Progenitor cell of endocrine pancreas (in vitro differentiated cells): ENCODE measurements at regions not wholly inside any gene's neighbourhood (a gene's known extent, or its start where the extent isn't known, plus 50 kb on each side); places are given as distances from the start of the nearest gene placed in this dataset.

Experiments used
- DNase-seq: peaks from one replicate; pipeline ENCODE4 v3.0.0; 2021; ENCODE audit warnings: low spot score; ENCODE audit not compliant: unreplicated experiment
- H3K27ac Mint-ChIP-seq: 2 replicates; pipeline ENCODE4 v1.8.0; 2021; ENCODE audit warnings: mild to moderate bottlenecking, moderate library complexity, mixed read lengths
- H3K27me3 Mint-ChIP-seq: 2 replicates; pipeline ENCODE4 v1.8.0; 2021; ENCODE audit warnings: mixed read lengths
- H3K36me3 Mint-ChIP-seq: 2 replicates; pipeline ENCODE4 v1.8.0; 2022; ENCODE audit warnings: mixed read lengths; ENCODE audit not compliant: insufficient read depth
- H3K4me1 Mint-ChIP-seq: 2 replicates; pipeline ENCODE4 v1.8.0; 2021; ENCODE audit warnings: low read depth, mixed read lengths
- H3K4me3 Mint-ChIP-seq: 2 replicates; pipeline ENCODE4 v1.8.0; 2021; ENCODE audit warnings: low read depth, mild to moderate bottlenecking, moderate library complexity, mixed read lengths
- H3K9me3 Mint-ChIP-seq: 2 replicates; pipeline ENCODE4 v1.8.0; 2021; ENCODE audit warnings: low read depth, mixed read lengths
- TF ChIP-seq, protein P1 (sequence below): fragments of 200-600 bp; sonication (generic); IDR thresholded peaks from one replicate; pipeline ENCODE4 v1.5.0; 2021; ENCODE audit warnings: antibody characterized with exemption, mild to moderate bottlenecking; ENCODE audit not compliant: unreplicated experiment

- TF ChIP-seq, protein P1, sequence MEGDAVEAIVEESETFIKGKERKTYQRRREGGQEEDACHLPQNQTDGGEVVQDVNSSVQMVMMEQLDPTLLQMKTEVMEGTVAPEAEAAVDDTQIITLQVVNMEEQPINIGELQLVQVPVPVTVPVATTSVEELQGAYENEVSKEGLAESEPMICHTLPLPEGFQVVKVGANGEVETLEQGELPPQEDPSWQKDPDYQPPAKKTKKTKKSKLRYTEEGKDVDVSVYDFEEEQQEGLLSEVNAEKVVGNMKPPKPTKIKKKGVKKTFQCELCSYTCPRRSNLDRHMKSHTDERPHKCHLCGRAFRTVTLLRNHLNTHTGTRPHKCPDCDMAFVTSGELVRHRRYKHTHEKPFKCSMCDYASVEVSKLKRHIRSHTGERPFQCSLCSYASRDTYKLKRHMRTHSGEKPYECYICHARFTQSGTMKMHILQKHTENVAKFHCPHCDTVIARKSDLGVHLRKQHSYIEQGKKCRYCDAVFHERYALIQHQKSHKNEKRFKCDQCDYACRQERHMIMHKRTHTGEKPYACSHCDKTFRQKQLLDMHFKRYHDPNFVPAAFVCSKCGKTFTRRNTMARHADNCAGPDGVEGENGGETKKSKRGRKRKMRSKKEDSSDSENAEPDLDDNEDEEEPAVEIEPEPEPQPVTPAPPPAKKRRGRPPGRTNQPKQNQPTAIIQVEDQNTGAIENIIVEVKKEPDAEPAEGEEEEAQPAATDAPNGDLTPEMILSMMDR = no peak
- Mint-ChIP-seq H3K4me1 (no peaks in the 10 kb centered on the region), H3K36me3 (no peaks in the 10 kb centered on the region), H3K27me3 (no peaks in the 10 kb centered on the region), H3K4me3 (no peak overlapping the region), H3K27ac (no peak overlapping the region), H3K9me3 (no peaks in the 10 kb centered on the region)
- DNase-seq = no peak
Observed at GRCh38 chr3:79884354-79884753, 116.6 kb upstream of the ROBO1 start.

- H3K27ac Mint-ChIP-seq = no peak overlapping the region
- no peaks in the 10 kb centered on the region for H3K9me3 Mint-ChIP-seq
- H3K27me3 Mint-ChIP-seq = no peaks in the 10 kb centered on the region
- H3K4me3 Mint-ChIP-seq = no peak overlapping the region
- no peaks in the 10 kb centered on the region for H3K4me1 Mint-ChIP-seq
- DNase-seq = no peak
- no peaks in the 10 kb centered on the region for H3K36me3 Mint-ChIP-seq
- TF ChIP-seq, protein P1 = no peak
Observed at GRCh38 chr3:79881431-79881830, 113.6 kb upstream of the ROBO1 start.

DNA sequence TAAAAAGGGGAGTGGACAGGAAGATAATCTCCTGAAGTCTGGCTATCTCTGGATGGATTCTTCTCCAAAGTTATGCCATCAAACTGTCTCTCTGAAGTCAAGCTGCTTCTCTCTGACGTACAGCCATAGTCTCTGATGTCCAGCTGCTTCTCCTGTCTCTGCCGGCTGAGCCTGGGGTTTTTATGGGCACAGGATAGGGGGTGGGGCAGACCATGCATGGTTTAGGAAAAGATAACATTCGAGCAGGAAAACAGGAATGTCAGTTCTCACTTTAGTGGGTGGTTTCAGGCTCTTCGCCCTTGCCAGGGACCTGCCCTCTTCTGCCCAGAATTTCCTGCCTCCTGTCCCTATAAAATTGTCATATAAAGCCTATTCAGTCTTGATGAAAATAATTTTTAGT, 110.9 kb upstream of the ROBO1 start:
- Mint-ChIP-seq H3K27me3 (no peaks in the 10 kb centered on the region), H3K4me3 (no peak overlapping the region), H3K36me3 (no peaks in the 10 kb centered on the region), H3K4me1 (no peaks in the 10 kb centered on the region), H3K9me3 (no peaks in the 10 kb centered on the region), H3K27ac (no peak overlapping the region)
- TF ChIP-seq, protein P1 = no peak
- DNase-seq = no peak

GRCh38 chr3:79874646-79875045, 106.8 kb upstream of the ROBO1 start:
- no peak overlapping the region for H3K4me3 Mint-ChIP-seq
- no peak overlapping the region for H3K27ac Mint-ChIP-seq
- no peaks in the 10 kb centered on the region for H3K9me3 Mint-ChIP-seq
- no peak for DNase-seq
- H3K36me3 Mint-ChIP-seq = no peaks in the 10 kb centered on the region
- TF ChIP-seq, protein P1 = no peak
- peaks cover 4% of the 10 kb centered on the region for H3K4me1 Mint-ChIP-seq
- H3K27me3 Mint-ChIP-seq = no peaks in the 10 kb centered on the region

- no peaks in the 10 kb centered on the region for H3K9me3 Mint-ChIP-seq
- TF ChIP-seq, protein P1 = no peak
- no peaks in the 10 kb centered on the region for H3K36me3 Mint-ChIP-seq
- peaks cover 8% of the 10 kb centered on the region for H3K4me1 Mint-ChIP-seq
- DNase-seq = no peak
- H3K27me3 Mint-ChIP-seq = no peaks in the 10 kb centered on the region
- no peak overlapping the region for H3K4me3 Mint-ChIP-seq
- H3K27ac Mint-ChIP-seq = no peak overlapping the region
Observed at GRCh38 chr3:79872483-79872882, 104.7 kb upstream of the ROBO1 start.
